H1 (cell line): ENCODE measurements at regions not wholly inside any gene's neighbourhood (a gene's known extent, or its start where the extent isn't known, plus 50 kb on each side); places are given as distances from the start of the nearest gene placed in this dataset.

ENCODE experiments used
- CTCF ChIA-PET: fragments of 300-600 bp; sonication (Branson Sonifier 250); formaldehyde crosslinking; loops from one replicate; lab custom pipeline; 2021; ENCODE audit not compliant: partially characterized antibody; lab: Charles Lee
- POLR2A ChIA-PET: fragments of 300-600 bp; sonication (Branson Sonifier 250); formaldehyde crosslinking; loops from one replicate; lab custom pipeline; 2021; ENCODE audit warnings: inconsistent platforms; ENCODE audit not compliant: partially characterized antibody; lab: Charles Lee
- DNase-seq, 2 experiments: peaks; one replicate each; pipeline versions ENCODE4 v3.0.0 to v3.0.0-alpha.2; 2010 to 2022; ENCODE audit warnings: low spot score in 2 of 2, low read depth in 1 of 2, mixed read lengths in 1 of 2
- FAIRE-seq: peaks from 2 replicates; lab custom pipeline; 2011; peaks lifted over from hg19 to GRCh38; lab: Jason Lieb, UNC
- H2AFZ ChIP-seq: 2 replicates; pipeline ENCODE4 v1.8.1; 2012; ENCODE audit warnings: low read length, inconsistent platforms
- H2AK5ac ChIP-seq: 2 replicates; pipeline ENCODE4 v1.6.1; 2013; ENCODE audit warnings: low read depth, low read length
- H2BK120ac ChIP-seq: replicated peaks from 2 replicates; pipeline ENCODE3; 2013; ENCODE audit warnings: low read depth, low read length, inconsistent platforms
- H2BK12ac ChIP-seq: 2 replicates; pipeline ENCODE4 v1.6.1; 2013; ENCODE audit warnings: low read depth, low read length
- H2BK15ac ChIP-seq: 2 replicates; pipeline ENCODE4 v1.6.1; 2013; ENCODE audit warnings: low read length
- H2BK20ac ChIP-seq: 2 replicates; pipeline ENCODE4 v1.6.1; 2013; ENCODE audit warnings: low read length
- H2BK5ac ChIP-seq: 2 replicates; pipeline ENCODE4 v1.6.1; 2013; ENCODE audit warnings: low read depth, low read length
- H3K14ac ChIP-seq: 2 replicates; pipeline ENCODE4 v1.6.1; 2013; ENCODE audit warnings: inconsistent platforms; ENCODE audit not compliant: insufficient read length
- H3K18ac ChIP-seq: 2 replicates; pipeline ENCODE4 v1.6.1; 2013; ENCODE audit warnings: low read length; ENCODE audit errors: extremely low read depth
- H3K23ac ChIP-seq: 2 replicates; pipeline ENCODE4 v1.6.1; 2013; ENCODE audit warnings: inconsistent platforms; ENCODE audit not compliant: insufficient read length
- H3K23me2 ChIP-seq: 2 replicates; pipeline ENCODE4 v1.6.1; 2013; ENCODE audit warnings: low read depth, low read length
- H3K27ac ChIP-seq: 2 replicates; pipeline ENCODE4 v1.6.1; 2011; ENCODE audit warnings: low read depth, low read length, inconsistent platforms
- H3K27me3 ChIP-seq, 4 experiments: replicated peaks in 1 of 4; 1 replicate in 1 of 4; 2 replicates in 3 of 4; pipeline versions ENCODE4 v1.6.1 to v1.8.1; 2011 to 2013; ENCODE audit warnings: low read length in 3 of 4, mild to moderate bottlenecking in 3 of 4, inconsistent platforms in 2 of 4, mixed read lengths in 2 of 4, moderate library complexity in 1 of 4; ENCODE audit not compliant: control insufficient read depth in 3 of 4, insufficient read depth in 3 of 4; ENCODE audit errors: extremely low read depth in 1 of 4
- H3K36me3 ChIP-seq, 4 experiments: 2 replicates each; pipeline versions ENCODE4 v1.6.1 to v1.8.1; 2011 to 2013; ENCODE audit warnings: mild to moderate bottlenecking in 4 of 4, low read length in 3 of 4, moderate library complexity in 2 of 4, control low read depth in 1 of 4, inconsistent platforms in 1 of 4; ENCODE audit not compliant: insufficient read depth in 4 of 4, control insufficient read depth in 2 of 4
- H3K4ac ChIP-seq: replicated peaks from 2 replicates; pipeline ENCODE3; 2013; ENCODE audit warnings: low read length, low read depth, mixed read lengths, inconsistent platforms; ENCODE audit not compliant: insufficient read length
- H3K4me1 ChIP-seq, 4 experiments: replicated peaks in 1 of 4; 1 replicate in 1 of 4; 2 replicates in 3 of 4; pipeline versions ENCODE4 v1.6.1 to v1.8.1; 2011 to 2013; ENCODE audit warnings: low read length in 3 of 4, inconsistent platforms in 2 of 4, mixed read lengths in 1 of 4; ENCODE audit not compliant: insufficient read depth in 4 of 4, control insufficient read depth in 3 of 4
- H3K4me2 ChIP-seq, 2 experiments: 2 replicates each; pipeline versions ENCODE4 v1.6.1 to v1.8.1; 2011 to 2013; ENCODE audit warnings: low read depth in 2 of 2, low read length in 2 of 2, control low read depth in 1 of 2, inconsistent platforms in 1 of 2, mild to moderate bottlenecking in 1 of 2; ENCODE audit not compliant: insufficient read depth in 1 of 2
- H3K4me3 ChIP-seq, 4 experiments: fragments of 200-600, 300-600 bp in 1 of 4; sonication (generic), shearing (Covaris generic), sonication (Bioruptor Twin) in 1 of 4; 2 replicates each; pipeline versions ENCODE4 v1.5.1 to v1.8.1; 2011 to 2016; ENCODE audit warnings: low read length in 4 of 4, low read depth in 3 of 4, control low read depth in 2 of 4, inconsistent platforms in 2 of 4, mild to moderate bottlenecking in 2 of 4, mixed read lengths in 1 of 4, moderate library complexity in 1 of 4; ENCODE audit not compliant: insufficient read depth in 2 of 4; ENCODE audit errors: extremely low read depth in 1 of 4
- H3K56ac ChIP-seq: replicated peaks from 2 replicates; pipeline ENCODE3; 2013; ENCODE audit warnings: low read depth, mild to moderate bottlenecking, mixed read lengths, low read length, inconsistent platforms; ENCODE audit not compliant: insufficient read length
- H3K79me1 ChIP-seq: 2 replicates; pipeline ENCODE4 v1.6.1; 2013; ENCODE audit warnings: low read depth, low read length, control low read depth
- H3K79me2 ChIP-seq, 2 experiments: 2 replicates each; pipeline versions ENCODE4 v1.6.1 to v1.8.1; 2012 to 2013; ENCODE audit warnings: low read length in 2 of 2, mild to moderate bottlenecking in 2 of 2, inconsistent platforms in 1 of 2; ENCODE audit not compliant: insufficient read depth in 2 of 2, control insufficient read depth in 1 of 2
- H3K9ac ChIP-seq, 4 experiments: replicated peaks in 1 of 4; 1 replicate in 1 of 4; 2 replicates in 3 of 4; pipeline versions ENCODE4 v1.6.1 to v1.8.1; 2011 to 2013; ENCODE audit warnings: low read depth in 3 of 4, low read length in 3 of 4, control low read depth in 2 of 4, mild to moderate bottlenecking in 2 of 4, moderate library complexity in 2 of 4, inconsistent platforms in 1 of 4; ENCODE audit errors: extremely low read depth in 1 of 4
- H3K9me3 ChIP-seq, 2 experiments: 2 replicates each; pipeline versions ENCODE4 v1.6.1 to v1.8.1; 2012 to 2013; ENCODE audit warnings: mild to moderate bottlenecking in 2 of 2, moderate library complexity in 2 of 2, control low read depth in 1 of 2, inconsistent platforms in 1 of 2, low read depth in 1 of 2, low read length in 1 of 2, mixed read lengths in 1 of 2; ENCODE audit not compliant: insufficient read depth in 2 of 2
- H4K20me1 ChIP-seq, 2 experiments: replicated peaks in 1 of 2; 2 replicates each; pipeline versions ENCODE3 to v1.8.1; 2011 to 2013; ENCODE audit warnings: inconsistent platforms in 2 of 2, low read length in 2 of 2, mild to moderate bottlenecking in 1 of 2; ENCODE audit not compliant: insufficient read depth in 2 of 2, control insufficient read depth in 1 of 2
- H4K5ac ChIP-seq: 2 replicates; pipeline ENCODE4 v1.6.1; 2013; ENCODE audit warnings: low read length, low read depth, mixed read lengths, inconsistent platforms; ENCODE audit not compliant: insufficient read length
- H4K8ac ChIP-seq: 2 replicates; pipeline ENCODE4 v1.8.0; 2013; ENCODE audit warnings: mild to moderate bottlenecking, moderate library complexity, low read length, inconsistent platforms; ENCODE audit not compliant: insufficient read depth; ENCODE audit errors: extremely low read depth
- H4K91ac ChIP-seq: replicated peaks from 2 replicates; pipeline ENCODE3; 2013; ENCODE audit warnings: low read length, mixed read lengths, inconsistent platforms; ENCODE audit not compliant: insufficient read length
- CTCF ChIP-seq, 3 experiments: IDR thresholded peaks; 1 replicate in 2 of 3; 2 replicates in 1 of 3; pipeline versions ENCODE4 v1.5.1 to v1.6.1; 2011; ENCODE audit warnings: low read length in 3 of 3, mild to moderate bottlenecking in 3 of 3, inconsistent platforms in 2 of 3, low read depth in 1 of 3, moderate library complexity in 1 of 3; ENCODE audit not compliant: insufficient read depth in 1 of 3; ENCODE audit errors: control extremely low read depth in 1 of 3
- GTF2F1 ChIP-seq: IDR thresholded peaks from 2 replicates; pipeline ENCODE4 v1.6.1; 2012; ENCODE audit warnings: low read depth, low read length, improper control_type of control experiment, borderline replicate concordance
- HDAC2 ChIP-seq, 2 experiments: fragments of 300-600 bp in 1 of 2; sonication (generic) in 1 of 2; IDR thresholded peaks; 2 replicates each; pipeline ENCODE4 v1.6.1; 2011 to 2012; ENCODE audit warnings: low read depth in 2 of 2, low read length in 2 of 2, mild to moderate bottlenecking in 2 of 2, moderate library complexity in 2 of 2, borderline replicate concordance in 1 of 2, inconsistent platforms in 1 of 2
- KDM1A ChIP-seq: fragments of 200-600, 300-600 bp; sonication (generic); IDR thresholded peaks from 2 replicates; pipeline ENCODE4 v1.7.1; 2016; ENCODE audit warnings: mild to moderate bottlenecking, low read length, borderline replicate concordance
- KDM5A ChIP-seq: fragments of 200-600 bp; IDR thresholded peaks from 2 replicates; pipeline ENCODE4 v1.7.1; 2012; ENCODE audit warnings: mild to moderate bottlenecking, low read length, inconsistent platforms, mixed read lengths
- MAX ChIP-seq: IDR thresholded peaks from 2 replicates; pipeline ENCODE4 v1.6.1; 2012; ENCODE audit warnings: inconsistent platforms
- NANOG ChIP-seq: IDR thresholded peaks from 2 replicates; pipeline ENCODE4 v1.6.1; 2011; ENCODE audit warnings: low read length, low read depth, mild to moderate bottlenecking, inconsistent platforms; ENCODE audit not compliant: insufficient read depth, poor library complexity, severe bottlenecking
- RAD21 ChIP-seq, 2 experiments: IDR thresholded peaks in 1 of 2; conservative IDR thresholded peaks in 1 of 2; 2 replicates each; pipeline ENCODE4 v1.6.1; 2011; ENCODE audit warnings: low read depth in 2 of 2, low read length in 2 of 2, improper control_type of control experiment in 1 of 2, inconsistent platforms in 1 of 2, mild to moderate bottlenecking in 1 of 2, moderate library complexity in 1 of 2
- RBBP5 ChIP-seq: IDR thresholded peaks from 2 replicates; pipeline ENCODE4 v1.7.1; 2012; ENCODE audit warnings: low read depth, mild to moderate bottlenecking, inconsistent platforms, low read length, moderate library complexity, borderline replicate concordance
- TEAD4 ChIP-seq: IDR thresholded peaks from 2 replicates; pipeline ENCODE4 v1.6.1; 2012; ENCODE audit warnings: low read depth, low read length, inconsistent platforms, mixed read lengths
- WGBS, 2 experiments: shearing (Covaris generic) in 1 of 2; methylation state at CpG; one replicate each; pipeline versions ENCODE4 v1.1.6 to v1.1.7; 2013 to 2015; ENCODE audit warnings: low lambda C conversion rate in 2 of 2, mixed read lengths in 2 of 2, inconsistent platforms in 1 of 2, low coverage in 1 of 2, missing lambda C conversion rate in 1 of 2; ENCODE audit not compliant: insufficient replicate concordance in 2 of 2, insufficient coverage in 1 of 2, insufficient read length in 1 of 2; ENCODE audit errors: extremely low coverage in 1 of 2, missing lambda C conversion rate in 1 of 2; 5-methylcytosine and 5-hydroxymethylcytosine counted together

DNA sequence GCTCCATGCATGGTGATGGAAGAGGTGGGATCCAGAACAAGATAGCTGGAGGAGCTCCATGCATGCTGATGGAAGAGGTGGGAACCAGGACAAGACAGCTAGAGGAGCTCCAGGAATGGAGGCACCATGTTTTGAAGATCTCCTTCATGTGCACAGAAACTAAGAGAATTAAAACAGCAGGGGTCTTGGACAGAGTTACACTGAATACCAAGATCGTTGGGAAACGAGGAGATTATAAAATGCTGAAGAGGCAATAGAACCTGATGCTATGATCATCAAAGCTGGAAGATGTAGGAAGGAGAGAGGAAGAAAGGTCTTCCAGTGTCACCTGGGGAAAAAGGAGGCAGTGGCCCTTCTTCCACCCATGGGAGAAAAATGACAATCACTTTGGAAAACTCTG lies 193.6 kb upstream of the PFKP start:
- Histone ChIP-seq H3K36me3 (no peaks in the 10 kb centered on the region), H3K9me3 (0 out of 4 replicates have a peak, but pooled peaks cover 0 to 4% of the 10 kb centered on the region in 2 experiments), H3K56ac (no peak overlapping the region), H2AK5ac (no peak overlapping the region), H3K79me1 (no peaks in the 10 kb centered on the region), H3K4me3 (no peak overlapping the region), H3K9ac (no peak overlapping the region), H3K18ac (no peak overlapping the region), H4K91ac (no peak overlapping the region), H3K4me1 (no peaks in the 10 kb centered on the region), H3K79me2 (no peaks in the 10 kb centered on the region), H2BK12ac (no peak overlapping the region), H4K20me1 (no peaks in the 10 kb centered on the region), H4K5ac (no peak overlapping the region), H3K4me2 (no peak overlapping the region), H3K14ac (no peak overlapping the region), H3K4ac (no peak overlapping the region), H2BK5ac (no peak overlapping the region), H2AFZ (no peak overlapping the region), H2BK20ac (no peak overlapping the region), H3K23ac (no peak overlapping the region), H2BK15ac (no peak overlapping the region), H3K27ac (no peak overlapping the region), H4K8ac (no peak overlapping the region), H2BK120ac (no peak overlapping the region), H3K23me2 (no peaks in the 10 kb centered on the region), H3K27me3 (no peaks in the 10 kb centered on the region)
- FAIRE-seq, result no peak
- ChIA-PET CTCF (interaction anchor here (0.5 to 1.1 kb wide), 4 partner anchors 56 to 149 kb away, joined by 3 read pairs; no protein-coding TSS in a partner anchor), POLR2A (no interaction called here)
- DNase-seq, result no peak
- 100% methylated on average over 2 of the region's 2 CpGs; no CpG with 5 or more reads in 1 of the 2 experiments for WGBS, 2 experiments
- no peak for TF ChIP-seq GTF2F1
- no peak for TF ChIP-seq NANOG
- TF ChIP-seq HDAC2 (IDR thresholded peaks at IDR 0.05; ENCODE audit: borderline replicate concordance in 1 of 2, low read depth in 2 of 2, low read length in 2 of 2), result no peak
- no peak for TF ChIP-seq KDM5A
- TF ChIP-seq MAX, result no peak
- no peak for TF ChIP-seq RBBP5
- TF ChIP-seq TEAD4, result no peak
- no peak for TF ChIP-seq CTCF (IDR thresholded peaks at IDR 0.05; ENCODE audit: control extremely low read depth in 1 of 3, insufficient read depth in 1 of 3, low read depth in 1 of 3, low read length in 3 of 3)
- TF ChIP-seq RAD21 (IDR thresholded peaks at IDR 0.05 in 1 of 2, conservative IDR thresholded peaks at IDR 0.05 in 1 of 2; ENCODE audit: low read depth in 2 of 2, low read length in 2 of 2), result no peak
- no peak for TF ChIP-seq KDM1A
